ENCODE measurements at regions not wholly inside any gene's neighbourhood (a gene's known extent, or its start where the extent isn't known, plus 50 kb on each side); places are given as distances from the start of the nearest gene placed in this dataset.
A peak's percentile ranks its signal among the peaks of the same experiment; 100 is the strongest.

DNA sequence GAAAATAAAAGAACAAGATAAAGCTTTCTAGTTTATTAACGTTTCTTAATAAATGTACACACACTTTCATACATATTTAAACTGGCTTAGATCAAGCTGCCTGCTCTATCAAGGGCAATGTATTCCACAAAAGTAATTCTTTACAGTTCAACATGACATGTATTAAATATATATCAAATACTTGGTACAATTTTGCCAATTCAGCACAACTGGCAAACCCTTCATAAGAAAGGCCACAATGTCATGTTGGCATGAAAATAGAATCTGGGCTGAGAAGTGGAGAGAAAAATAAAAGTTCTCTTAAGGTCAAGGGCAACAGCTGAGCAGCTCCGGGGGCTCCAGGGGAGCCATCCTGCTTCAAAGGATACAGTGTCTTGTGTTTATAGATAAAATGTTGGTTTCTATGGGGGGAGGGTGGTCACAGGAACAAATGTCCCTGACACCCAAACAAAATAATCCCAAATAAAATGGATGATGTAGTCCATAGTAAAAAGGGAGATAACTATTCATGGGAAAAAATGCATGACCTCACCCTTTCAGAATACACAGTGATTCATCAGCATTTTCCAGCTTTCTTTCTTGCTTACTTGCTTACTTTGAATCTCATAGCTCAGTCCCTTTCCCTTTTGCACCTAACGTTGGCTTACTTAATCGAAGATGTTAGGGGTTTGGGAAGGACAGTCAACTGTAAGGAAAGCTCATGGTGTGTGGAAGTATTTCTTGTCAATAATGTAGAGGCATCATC lies 494.9 kb downstream of the NYAP2 start:
- no peak for DNase-seq

DNA sequence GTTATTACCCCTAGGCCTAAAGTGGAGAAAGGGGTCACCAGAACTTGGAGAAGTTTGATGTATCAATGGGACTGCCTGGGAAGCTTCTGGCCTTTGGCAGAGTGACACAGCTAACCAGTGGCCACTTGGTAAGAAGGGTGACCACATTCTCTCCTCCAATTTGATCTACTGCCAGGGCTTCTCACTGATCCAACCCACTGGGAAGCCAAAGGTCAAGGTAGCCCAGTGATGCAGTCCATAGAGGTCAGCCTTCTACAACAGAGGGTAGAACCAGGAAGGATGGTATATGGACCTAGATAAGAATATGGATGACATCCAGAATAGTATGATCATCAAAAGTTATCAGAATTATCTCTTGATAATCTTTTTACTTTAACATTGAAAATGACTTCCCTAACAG lies 493.6 kb downstream of the NYAP2 start:
- DNase-seq, result no peak

DNA sequence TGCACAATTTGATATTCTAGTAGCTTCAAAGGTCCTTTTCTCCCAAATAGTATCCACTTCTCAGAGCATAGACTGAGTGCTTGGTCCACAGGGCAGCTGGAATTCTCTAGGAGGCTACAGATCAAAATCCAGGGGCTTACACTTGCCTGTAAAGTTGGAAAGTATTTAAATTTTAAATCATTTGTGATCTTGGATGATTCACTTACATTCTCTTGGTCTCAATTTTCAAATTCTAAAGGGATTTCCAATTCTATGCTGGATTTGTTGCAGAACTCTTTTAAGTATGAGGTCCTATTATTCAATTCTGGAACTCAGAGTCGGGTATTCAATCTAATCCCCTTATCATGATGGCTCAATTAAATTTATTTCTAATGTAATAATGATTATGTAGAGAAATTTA lies 492.3 kb downstream of the NYAP2 start:
- DNase-seq, result no peak

DNA sequence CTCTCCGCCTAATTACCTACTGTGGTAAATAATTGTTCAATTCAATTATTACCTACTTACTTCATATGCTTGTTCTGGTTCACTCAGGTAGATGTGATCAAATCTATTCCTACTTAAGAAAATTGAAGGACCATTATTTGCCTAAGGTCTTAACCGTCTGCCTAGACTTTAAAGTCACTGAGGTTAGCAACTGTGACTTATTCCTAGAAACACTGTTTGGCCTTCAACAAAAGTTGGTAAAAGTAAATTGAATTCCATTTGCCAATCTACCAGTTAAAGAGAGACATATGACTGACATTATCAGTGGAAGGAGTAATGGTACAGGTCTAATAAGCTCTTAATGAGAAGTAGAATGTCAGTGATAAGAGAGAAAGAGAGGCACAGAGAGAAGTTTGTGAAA lies 491.5 kb downstream of the NYAP2 start:
- no peak for DNase-seq

DNA sequence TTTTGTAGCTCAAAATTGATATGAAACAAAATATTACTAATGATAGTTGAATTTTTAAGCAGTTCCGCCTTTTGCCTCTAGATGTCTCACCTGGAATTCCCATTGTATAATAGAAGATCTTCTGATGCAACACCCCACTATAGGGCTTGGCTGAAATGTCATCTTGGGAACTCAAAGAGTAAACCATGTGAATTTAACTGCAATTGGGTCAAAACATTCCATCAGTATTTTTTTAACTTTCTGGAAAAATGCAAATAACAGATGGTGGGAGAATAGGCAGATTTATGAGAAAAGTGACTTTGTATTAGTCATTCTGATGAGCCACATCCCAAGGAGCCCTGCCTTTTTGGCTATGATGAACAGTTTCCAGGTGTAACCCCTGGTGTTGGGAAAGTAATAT lies 489.9 kb downstream of the NYAP2 start:
- DNase-seq, result no peak

DNA sequence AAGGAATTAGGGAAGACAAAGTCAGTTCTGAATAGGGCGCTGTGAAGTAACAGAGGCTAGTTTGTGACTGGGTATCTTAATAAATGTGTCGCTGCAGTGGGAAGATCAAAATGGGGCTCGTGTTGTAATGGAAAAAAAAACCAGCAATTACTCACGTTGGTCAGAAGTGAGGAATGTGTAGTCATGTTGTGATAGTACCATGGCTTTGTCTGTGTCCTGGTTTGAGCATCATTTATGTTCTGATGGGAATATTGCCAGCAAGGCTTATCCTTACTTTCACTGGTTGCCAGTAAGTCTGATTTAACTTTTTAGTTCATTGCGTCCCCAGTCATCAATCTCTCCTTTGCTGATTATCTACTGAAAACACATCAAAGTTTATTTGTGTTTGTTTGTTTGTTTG lies 467.6 kb downstream of the NYAP2 start:
- DNase-seq, result no peak

DNA sequence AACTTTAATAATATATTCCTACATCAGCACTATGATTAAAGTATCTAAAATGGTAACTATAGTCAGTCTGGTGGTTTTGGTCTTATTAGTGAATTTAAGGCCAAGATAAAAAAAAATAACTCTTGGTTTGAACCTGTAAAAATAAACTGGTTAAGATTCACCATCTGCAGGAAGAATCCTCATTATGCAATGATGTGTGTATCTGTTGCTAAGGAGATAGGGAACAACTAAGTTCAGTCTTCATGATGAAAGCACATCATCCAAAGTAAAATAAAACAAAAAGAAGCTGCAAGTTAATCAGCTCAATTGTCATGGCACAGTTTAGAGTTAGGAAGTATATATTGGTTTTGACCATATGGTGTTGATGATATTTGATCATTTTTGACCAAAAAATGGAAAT lies 466.0 kb downstream of the NYAP2 start:
- no peak for DNase-seq

DNA sequence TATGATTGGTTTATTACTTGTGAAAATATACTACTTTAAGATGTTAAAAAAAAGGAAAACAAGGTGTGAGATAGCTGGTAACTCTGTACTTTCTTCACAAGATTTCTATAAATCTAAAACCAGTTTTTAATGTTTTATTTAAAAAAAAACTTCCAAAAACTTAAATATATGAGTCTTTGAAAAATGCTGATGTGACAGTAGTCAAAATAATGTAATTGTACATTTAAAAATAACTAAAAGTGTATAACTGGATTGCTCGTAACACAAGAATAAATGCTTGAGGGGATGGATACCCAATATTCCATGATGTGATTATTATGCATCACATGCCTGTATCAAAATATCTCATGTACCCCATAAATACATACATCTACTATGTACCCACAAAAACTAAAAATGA lies 464.9 kb downstream of the NYAP2 start:
- DNase-seq, result no peak

DNA sequence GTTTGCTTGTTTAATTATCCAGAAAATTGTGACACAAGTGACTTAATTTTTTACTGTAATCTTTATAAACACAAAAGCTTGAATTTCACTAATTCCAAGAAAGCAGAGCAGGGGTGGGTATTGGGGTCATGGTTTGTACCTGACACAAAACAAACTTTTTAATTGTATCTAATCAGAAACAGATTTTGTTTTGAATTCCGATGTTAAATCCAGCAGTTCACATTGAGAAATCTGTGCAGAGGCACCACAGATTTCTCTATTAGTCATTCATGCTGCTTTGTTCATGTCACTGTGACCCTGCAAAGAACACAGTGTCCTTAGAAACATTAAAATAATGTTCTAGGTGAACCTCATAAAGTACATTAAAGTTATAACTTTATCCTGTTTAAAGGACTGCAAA lies 443.4 kb downstream of the NYAP2 start:
- no peak for DNase-seq

DNA sequence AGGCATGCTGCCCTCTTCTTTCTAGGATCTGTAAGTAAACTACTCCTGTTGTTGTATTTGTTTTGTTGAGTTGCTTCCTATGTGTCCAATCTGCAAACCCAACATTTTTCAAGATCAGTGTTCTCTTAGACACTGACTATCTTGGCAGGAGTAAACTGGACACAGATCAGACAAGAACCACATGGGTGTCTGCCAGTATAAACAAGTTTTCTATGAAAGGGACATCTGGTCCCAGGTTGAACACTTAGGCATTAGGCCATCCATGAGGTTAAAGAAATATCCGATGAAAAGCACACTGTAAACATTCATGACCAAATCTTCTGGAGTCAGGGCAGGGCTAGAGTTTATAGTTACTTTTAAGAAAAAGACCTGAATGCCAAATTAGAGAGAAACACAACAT lies 441.8 kb downstream of the NYAP2 start:
- DNase-seq, result no peak

DNA sequence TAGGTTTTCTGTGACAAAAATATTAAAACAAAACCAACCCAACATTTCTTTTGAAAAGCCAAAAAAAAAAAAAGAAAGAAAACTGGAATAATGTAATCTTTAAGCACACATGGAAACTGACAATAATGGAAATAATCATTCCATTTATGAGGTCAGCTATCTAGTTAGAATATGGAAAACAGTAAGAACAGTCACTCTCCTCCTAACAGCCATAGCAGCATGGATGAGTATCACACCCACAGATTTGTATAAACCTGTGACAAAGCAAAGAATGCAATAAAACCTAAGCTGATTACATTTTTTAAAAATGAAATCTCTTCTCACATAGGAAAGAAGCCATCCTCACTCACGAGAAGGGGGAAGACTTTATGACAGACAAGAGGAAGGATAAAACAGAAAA lies 437.8 kb downstream of the NYAP2 start:
- no peak for DNase-seq

DNA sequence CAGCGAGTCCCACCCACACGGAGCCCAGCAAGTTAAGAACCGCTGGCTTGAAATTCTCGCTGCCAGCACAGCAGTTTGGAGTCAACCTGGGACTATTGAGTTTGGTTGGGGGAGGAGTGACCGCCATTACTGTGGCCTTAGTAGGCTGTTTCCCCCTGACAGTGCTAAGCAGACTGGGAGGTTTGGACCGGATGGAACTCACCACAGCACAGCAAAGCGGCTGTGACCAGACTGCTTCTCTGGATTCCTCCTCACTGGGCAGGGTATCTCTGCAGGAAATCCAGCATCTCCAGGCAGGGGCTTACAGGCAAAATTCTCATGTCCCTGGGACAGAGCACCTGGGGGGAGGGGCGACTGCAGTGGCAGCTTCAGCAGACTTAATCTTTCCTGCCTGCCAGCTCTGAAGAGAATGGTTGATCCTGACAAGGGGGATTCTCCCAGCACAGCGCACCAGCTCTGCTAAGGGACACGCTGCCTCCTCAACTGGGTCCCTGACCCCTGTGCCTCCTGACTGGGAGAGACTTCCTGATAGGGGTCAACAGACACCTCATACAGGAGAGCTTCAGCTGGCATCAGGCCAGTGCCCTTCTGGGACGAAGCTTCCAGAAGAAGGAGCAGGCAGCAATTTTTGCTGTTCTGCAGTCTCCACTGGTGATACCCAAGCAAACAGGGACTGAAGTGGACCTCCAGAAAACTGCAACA lies 425.4 kb downstream of the NYAP2 start:
- no peak for DNase-seq

DNA sequence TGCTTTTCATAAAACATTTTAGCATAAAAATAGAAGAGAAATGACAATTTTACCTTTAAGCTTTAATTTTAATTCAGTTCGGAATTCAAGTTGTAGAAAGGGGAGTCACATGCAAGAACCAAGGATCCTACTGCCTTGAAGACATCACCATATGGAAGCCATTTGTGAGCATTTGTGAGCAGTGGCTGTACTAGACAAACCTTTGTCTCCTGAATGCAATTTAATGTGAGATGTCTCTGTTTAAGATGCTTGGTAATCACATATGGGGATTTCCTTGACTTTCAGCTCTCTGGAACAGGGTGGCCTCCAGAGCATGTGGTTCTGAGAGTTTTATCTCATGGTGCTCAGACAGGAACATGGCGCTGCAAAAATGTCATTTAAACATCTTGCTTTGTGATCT lies 421.8 kb downstream of the NYAP2 start:
- DNase-seq, result no peak

DNA sequence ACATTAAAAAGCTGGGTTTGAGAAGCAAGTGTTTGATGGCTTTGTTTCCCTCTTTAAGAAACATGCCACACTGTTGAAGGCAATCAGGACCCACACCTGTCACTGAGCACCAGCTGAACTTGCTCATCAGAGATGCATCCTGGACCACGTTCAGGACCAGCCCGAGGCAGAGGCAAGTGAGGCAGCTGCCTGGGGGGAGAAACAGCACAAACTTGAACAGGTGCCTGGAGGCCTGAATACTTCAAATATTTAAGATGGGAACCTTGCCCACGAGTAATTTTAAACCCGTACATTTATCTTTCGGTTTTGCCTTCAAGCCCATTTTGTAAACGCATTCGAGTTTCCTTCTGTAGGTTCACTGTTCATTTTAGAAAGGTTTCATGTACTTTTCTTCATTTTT lies 421.3 kb downstream of the NYAP2 start:
- no peak for DNase-seq

DNA sequence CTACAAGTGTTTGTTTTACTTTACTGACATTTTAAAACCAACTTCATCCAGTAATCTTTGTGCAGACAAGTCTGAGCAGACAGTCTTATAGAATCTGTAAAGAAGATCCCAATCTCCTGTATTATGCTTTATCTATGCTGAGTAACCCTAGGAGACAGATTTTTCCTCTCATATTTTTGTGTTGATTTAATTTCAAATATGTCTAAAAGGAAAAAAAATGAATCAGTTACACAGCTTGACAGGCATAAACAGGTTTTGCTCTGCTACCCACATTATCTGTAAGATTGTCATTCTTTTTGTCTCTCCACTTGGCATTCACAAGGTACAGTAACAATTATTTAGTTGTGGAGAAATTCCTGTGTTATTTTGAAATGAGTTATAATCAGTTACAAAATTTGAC lies 415.0 kb downstream of the NYAP2 start:
- DNase-seq, result no peak

DNA sequence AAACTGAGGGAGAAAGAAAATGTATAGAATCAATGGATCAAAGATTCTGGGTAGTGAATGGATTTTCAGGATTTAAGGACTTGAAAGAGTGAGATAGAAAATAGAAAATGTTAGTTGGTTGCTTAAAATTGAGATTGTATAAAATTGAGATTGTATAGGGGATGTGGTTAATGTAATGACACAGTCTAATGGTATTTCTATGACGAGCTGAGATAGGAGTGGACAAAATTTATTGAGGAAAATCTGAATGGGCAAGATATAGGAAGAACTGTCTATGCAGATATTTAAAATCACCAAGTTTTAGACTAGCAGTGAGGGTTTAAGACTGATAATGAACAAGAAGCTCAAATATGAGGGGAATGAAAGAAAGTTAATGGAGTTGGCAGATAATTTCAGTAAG lies 406.6 kb downstream of the NYAP2 start:
- DNase-seq, result no peak

DNA sequence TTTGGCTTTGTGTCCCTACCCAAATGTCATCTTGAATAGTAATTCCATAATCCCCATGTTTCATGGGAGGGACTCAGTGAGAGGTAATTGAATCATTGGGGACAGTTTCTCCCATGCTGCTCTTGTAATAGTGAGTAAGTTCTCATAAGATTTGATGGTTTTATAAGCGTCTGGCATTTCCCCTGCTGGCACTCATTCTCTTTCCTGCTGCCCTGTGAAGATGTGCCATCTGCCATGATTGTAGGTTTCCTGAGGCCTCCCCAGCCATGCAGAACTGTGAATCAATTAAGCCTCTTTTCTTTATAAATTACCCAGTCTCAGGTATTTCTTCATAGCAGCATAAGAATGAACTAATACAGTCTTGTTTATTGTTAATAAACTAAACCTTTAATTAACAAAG lies 402.6 kb downstream of the NYAP2 start:
- peak; percentile 64 for DNase-seq

DNA sequence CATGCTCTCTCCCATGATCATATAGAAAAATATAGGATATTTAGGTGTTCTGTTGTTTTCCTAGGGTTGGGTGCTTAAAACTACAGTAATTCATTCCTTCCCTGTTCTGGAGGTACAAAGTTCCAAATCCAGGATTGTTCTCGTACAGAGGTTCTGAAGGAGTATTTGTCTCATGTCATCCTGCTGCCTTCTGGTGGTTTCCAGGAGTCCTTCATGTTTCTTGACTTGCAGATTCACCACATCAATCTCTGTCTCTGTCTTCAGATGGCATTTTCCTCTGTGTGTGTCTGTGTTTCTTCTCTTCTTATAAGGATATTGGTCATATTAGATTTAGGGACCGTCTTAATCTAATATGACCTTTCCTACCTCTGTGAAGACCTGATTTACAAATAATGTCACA lies 397.9 kb downstream of the NYAP2 start:
- DNase-seq, result no peak

DNA sequence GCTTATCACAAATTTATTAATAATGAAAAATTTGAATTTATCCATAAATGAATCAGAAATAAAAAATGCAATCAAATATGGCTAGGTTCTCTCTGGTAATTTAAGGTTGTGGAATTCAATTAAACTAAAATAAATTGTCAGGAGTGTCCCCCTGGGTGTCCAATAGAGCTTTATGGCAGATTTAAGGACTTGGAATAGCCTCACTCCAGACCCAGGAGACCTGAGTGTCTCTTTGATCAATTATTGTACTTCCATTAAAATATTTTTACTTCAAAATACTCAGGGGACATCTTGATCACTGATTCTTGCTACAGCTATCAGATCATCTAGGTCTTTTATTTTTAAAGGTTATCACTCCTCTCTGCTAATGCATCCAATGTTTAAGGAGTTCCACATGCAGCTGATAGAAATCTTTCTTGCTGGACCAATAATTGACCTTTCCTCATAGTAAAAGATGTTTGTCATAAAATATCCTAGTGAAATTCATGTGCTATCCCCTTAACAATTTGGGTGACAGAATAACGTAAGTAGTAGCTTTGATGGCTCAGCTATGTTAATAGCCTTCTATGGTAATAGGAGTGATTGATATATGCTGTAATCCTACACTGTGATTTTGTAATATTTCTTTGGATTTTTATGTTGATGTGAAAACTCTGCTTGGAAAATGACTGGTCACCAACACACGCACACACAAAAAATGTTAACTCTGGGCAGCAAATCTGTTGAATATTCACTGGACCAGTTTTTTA lies 395.3 kb downstream of the NYAP2 start:
- DNase-seq, result no peak

DNA sequence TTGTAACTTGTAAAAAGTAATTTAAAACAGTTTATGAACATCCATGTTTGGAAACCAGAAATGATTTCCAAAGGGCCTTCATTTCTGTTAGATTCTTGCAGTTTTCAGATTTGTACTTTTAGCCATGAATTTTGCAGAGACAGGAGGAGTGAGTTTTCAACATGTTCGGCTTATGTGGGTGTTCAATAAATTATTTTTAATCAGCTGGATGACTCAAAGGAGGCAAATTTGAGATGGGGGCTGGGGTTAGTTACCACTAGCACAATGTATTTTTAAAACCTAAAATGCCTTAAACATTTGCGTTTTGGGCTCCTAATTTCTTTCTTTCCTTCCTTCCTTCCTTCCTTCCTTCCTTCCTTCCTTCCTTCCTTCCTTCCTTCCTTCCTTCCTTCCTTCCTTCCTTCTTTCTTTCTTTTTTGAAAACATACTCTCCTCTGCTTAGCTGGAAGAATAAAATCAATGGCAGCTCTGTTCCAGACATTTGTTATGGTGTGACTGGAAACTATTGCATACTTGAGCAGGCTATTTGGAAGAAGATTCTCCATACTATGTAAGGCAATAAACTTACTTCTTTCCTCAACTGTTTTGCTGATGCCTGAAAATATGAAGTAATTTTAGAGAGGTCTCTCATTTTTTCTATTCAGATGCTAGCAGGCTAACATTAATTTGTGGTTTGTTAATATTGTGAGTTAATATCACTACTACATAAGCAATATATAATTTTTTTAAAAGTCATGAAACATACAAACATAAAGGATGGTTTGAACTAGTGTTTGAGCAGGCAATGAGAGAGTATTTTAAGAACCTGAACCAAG lies 394.4 kb downstream of the NYAP2 start:
- DNase-seq, result no peak

DNA sequence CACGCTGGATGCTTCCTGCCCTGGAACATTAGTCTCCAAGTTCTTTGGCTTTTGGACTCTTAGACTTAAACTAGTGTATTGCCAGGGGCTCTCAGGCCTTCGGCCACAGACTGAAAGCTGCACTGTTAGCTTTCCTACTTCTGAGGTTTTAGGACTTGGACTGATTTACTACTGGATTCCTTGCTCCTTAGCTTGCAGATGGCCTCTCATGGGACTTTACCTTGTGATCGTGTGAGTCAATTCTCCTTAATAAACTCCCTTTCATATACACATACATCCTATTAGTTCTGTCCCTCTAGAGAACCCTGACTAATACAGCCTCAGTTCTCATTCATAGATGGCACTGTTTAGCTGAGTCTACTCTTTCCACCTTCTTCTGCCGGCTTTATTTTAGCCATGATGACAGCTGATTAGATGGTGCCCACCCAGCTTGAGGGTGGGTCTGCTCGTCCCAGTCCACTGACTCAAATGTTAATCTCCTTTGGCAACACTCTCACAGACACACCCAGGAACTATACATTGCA lies 389.1 kb downstream of the NYAP2 start:
- DNase-seq, result no peak

DNA sequence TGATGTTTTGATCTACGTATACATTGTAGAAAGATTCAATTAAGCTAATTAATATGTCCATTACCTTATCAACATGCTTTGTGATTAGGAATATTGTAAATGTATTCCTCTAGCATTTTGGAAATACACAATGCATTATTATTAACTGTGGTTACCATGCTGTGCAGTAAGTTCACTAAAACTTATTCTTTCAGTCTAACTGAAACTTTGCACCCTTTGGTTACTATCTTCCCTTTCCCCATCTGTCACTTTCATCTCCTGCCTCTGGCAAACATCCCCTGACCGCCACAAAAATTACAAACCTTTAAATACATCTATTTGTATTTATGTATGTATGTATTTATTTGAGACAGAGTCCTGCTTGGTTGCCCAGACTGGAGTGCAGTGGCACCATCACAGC lies 388.0 kb downstream of the NYAP2 start:
- no peak for DNase-seq

DNA sequence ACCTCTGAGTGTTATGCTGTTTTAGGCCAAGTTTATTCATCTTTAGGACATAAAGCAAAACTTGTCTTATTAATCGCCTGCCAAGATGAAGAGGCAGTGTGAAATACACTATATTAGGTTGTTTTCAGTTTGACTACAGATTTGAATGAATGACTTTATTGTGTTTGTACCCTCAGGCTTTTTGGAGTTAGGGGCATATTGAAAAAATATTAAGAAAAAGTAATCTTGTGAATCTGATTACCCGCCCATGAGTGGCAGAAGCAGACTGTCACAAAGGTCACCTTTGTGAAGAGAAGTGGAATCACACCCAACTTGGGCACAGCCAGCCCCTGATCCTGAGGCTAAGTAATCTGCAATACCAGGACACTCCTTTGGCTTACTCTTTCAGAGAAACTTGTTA lies 382.5 kb downstream of the NYAP2 start:
- no peak for DNase-seq
